ENCODE measurements at regions not wholly inside any gene's neighbourhood (a gene's known extent, or its start where the extent isn't known, plus 50 kb on each side); places are given as distances from the start of the nearest gene placed in this dataset.

- no peak for TF ChIP-seq CTCF (conservative IDR thresholded peaks at IDR 0.05; ENCODE audit: low read depth, low read length)
- TF ChIP-seq EZH2 (IDR thresholded peaks at IDR 0.05; ENCODE audit: borderline replicate concordance, low read depth, low read length, poor library complexity, severe bottlenecking) = no peak
Measured at GRCh38 chr6:54586251-54586650, 260.3 kb upstream of the FAM83B start.
